ENCODE measurements at regions not wholly inside any gene's neighbourhood (a gene's known extent, or its start where the extent isn't known, plus 50 kb on each side); places are given as distances from the start of the nearest gene placed in this dataset.
"Not testable (repeated sequence)": the region's sequence is repeated elsewhere in the genome, so short reads cannot be mapped to it uniquely, and the experiment has no call there.

DNA sequence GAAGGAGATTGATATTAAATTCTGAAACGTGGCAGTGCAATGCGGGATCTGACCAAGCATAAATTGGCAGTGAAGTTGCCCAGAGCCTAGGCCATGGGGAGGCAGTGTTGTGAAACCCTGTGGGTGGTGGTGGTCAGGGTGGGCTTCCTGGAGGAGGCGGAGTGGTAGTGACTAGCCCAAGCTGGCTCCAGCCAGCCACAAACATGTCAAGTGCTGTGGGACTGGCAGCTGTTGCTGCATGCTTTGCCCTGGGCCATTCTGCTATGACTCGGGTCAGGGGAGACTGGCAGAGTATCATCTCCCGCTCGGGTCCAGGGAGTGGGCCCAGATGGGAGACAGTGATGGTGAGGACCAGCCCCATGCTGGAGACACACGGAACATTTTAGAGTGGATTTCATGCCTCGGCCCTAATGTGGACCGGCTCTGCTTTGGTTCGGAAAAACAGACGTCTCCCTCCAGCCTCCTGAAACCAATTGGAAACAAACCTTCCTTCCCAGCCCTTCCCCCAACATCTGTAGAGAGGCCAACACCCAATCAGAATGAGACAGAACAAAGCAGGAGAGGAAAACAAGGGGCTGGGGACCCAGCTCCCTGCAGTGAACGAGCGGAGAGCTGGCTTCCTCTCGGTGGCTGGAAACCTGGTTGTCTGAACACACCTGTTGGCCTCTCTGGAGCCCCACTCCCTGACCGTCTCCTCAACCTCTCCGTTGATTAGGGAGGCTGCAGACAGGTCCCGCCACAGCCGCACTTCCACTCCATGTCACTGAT, 58.2 kb downstream of the TMEM270 start:
- peaks cover 0 to 18% (median 5%) of the 10 kb centered on the region in 5 donors for H3K4me1 ChIP-seq (ENCODE audit: control insufficient read depth in 5 of 5, insufficient read depth in 5 of 5, low read length in 5 of 5)
- no peak overlapping the region for H3K4me3 ChIP-seq (ENCODE audit: low read depth in 1 of 5, low read length in 5 of 5)
- H3K27me3 ChIP-seq (ENCODE audit: control insufficient read depth in 5 of 5, insufficient read depth in 4 of 5, low read length in 5 of 5): peaks cover 0 to 2% (median 0%) of the 10 kb centered on the region in 5 donors
- no peak overlapping the region for H3K27ac ChIP-seq (ENCODE audit: low read depth, low read length)
- H3K9me3 ChIP-seq (ENCODE audit: control insufficient read depth in 5 of 5, low read length in 5 of 5): no peaks in the 10 kb centered on the region
- H3K9ac ChIP-seq (ENCODE audit: low read length in 5 of 5): no peak overlapping the region
- no peaks in the 10 kb centered on the region for H3K36me3 ChIP-seq (ENCODE audit: control insufficient read depth in 5 of 5, insufficient read depth in 5 of 5, low read length in 5 of 5)

DNA sequence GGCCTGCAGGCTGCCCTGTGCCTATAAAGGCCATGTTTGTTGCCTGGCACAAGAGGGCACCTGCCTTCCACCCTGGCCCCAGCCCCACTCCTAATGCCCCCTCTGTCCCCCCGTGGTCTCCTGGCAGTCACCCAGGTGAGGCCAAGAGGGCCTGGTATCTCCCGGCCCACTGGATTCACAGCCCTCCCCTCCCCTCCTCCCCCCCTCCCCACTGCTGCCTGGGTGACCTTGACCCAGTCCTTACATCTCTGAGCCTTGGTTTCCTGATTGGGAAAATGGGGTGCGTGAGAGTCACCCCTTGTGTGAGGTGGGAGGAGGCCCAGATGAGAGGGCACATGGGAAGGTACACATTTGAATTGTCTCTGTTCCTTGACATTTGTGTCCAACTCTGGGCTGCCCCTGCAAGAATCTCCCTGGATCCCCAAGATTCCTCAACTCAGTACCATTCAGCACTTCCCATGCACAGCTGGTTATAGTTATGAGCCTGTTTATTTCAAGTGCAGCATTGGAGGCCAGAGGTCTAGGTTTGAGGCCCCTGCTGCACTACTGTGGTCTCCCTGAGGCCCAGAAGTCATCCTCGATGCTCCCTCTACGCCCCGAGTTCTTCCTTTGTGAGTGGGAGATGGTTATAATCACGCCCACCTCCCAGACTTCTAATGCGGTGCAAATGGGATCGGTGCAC, 58.9 kb downstream of the TMEM270 start:
- Histone ChIP-seq H3K4me3 (ENCODE audit: low read depth in 1 of 5, low read length in 5 of 5) (no peak overlapping the region), H3K4me1 (ENCODE audit: control insufficient read depth in 5 of 5, insufficient read depth in 5 of 5, low read length in 5 of 5) (peaks cover 0 to 18% (median 5%) of the 10 kb centered on the region in 5 donors), H3K36me3 (ENCODE audit: control insufficient read depth in 5 of 5, insufficient read depth in 5 of 5, low read length in 5 of 5) (no peaks in the 10 kb centered on the region)

DNA sequence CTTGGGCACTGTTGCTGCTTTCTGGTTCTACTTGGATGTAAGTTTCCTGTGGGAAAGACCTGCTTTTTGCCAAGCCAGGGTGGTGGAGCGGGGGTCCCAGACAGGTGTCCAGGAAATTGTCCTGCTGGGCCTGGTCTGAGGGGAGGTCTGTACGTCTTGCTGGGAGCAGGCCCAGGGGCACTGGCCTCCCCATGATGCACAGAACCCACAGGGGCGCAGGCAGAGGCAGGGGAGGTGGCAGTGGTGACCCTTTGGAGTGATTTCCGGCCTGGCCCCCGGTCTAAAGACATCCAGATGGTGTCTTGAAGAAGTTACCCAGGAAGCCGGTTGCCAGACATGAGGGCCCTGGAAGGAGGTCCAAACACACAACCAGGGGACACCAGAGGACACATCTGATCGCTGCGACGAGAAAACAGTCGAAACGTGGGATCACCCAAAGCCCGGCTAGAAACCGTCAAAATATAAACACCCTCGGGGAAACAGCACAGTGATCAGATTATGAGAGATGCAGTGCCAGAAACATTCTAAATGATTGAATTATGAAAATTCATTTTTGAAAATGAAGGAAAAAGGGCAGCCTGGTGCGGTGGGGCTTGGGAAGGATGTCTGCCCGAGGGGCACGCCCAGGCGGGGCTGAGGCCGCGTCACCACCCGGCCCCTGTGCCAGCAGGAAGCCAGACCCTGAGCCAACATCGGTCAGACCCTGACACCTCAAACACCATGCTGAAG, 59.6 kb downstream of the TMEM270 start:
- no peak overlapping the region for H3K4me3 ChIP-seq (ENCODE audit: low read depth in 1 of 5, low read length in 5 of 5)
- H3K9ac ChIP-seq (ENCODE audit: low read length in 5 of 5): no peak overlapping the region
- peaks cover 0 to 18% (median 8%) of the 10 kb centered on the region in 5 donors for H3K4me1 ChIP-seq (ENCODE audit: control insufficient read depth in 5 of 5, insufficient read depth in 5 of 5, low read length in 5 of 5)
- no peak overlapping the region for H3K27ac ChIP-seq (ENCODE audit: low read depth, low read length)
- no peaks in the 10 kb centered on the region for H3K36me3 ChIP-seq (ENCODE audit: control insufficient read depth in 5 of 5, insufficient read depth in 5 of 5, low read length in 5 of 5)
- H3K9me3 ChIP-seq (ENCODE audit: control insufficient read depth in 5 of 5, low read length in 5 of 5): no peaks in the 10 kb centered on the region
- H3K27me3 ChIP-seq (ENCODE audit: control insufficient read depth in 5 of 5, insufficient read depth in 4 of 5, low read length in 5 of 5): peaks cover 0 to 2% (median 0%) of the 10 kb centered on the region in 5 donors

More for the DNA sequence above, 58.9 kb downstream of the TMEM270 start:
- Histone ChIP-seq H3K9ac (ENCODE audit: low read length in 5 of 5) (no peak overlapping the region), H3K27ac (ENCODE audit: low read depth, low read length) (no peak overlapping the region), H3K27me3 (ENCODE audit: control insufficient read depth in 5 of 5, insufficient read depth in 4 of 5, low read length in 5 of 5) (peaks cover 0 to 2% (median 0%) of the 10 kb centered on the region in 5 donors), H3K9me3 (ENCODE audit: control insufficient read depth in 5 of 5, low read length in 5 of 5) (no peaks in the 10 kb centered on the region)

DNA sequence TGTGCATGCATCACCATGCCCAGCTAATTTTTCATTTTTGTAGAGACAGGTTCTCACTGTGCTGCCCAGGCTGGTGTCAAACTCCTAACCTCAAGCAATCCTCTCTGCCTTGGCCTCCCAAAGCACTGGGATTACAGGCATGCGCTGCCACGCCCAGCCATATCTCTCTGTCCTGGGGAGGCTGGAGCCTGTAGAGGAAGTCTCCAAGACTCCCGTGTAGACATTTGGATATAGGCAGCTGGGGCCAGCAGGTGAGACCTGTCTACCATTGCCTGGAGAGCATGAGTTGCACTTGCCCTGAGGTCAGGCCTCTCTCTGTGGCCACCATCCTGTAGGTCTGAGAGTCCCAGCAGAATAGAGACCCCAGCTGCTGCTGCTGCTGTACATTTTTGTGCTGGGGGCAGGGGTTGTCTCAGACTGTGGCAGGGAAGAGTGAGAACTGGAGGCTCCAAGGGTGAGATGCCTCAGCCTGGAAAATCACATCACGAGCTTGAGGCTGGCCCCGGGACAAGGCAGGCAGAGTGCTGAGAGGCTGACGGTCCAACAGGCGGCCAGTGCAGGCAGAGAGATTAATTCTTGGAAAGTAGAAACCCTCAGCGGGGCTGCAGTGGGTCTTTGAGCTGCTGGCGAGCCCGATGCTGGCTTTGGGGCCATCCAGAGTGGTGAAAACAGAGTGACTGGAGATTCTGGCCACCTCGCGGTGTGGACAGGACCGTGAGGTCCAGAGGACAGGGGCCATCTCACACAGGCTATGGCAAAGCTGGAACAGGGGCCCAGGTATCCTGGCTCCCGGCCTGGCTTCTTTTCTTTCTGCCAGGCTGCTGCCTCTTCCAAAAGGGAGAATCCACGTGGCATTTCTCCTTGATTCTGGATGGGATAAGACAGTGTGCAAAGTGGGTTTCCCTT, 60.9 kb downstream of the TMEM270 start:
- Histone ChIP-seq H3K9me3 (ENCODE audit: control insufficient read depth in 5 of 5, low read length in 5 of 5) (peaks cover 0 to 6% (median 0%) of the 10 kb centered on the region in 5 donors), H3K9ac (ENCODE audit: low read length in 5 of 5) (no peak overlapping the region), H3K4me1 (ENCODE audit: control insufficient read depth in 5 of 5, insufficient read depth in 5 of 5, low read length in 5 of 5) (peaks cover 0 to 18% (median 8%) of the 10 kb centered on the region in 5 donors), H3K4me3 (ENCODE audit: low read depth in 1 of 5, low read length in 5 of 5) (no peak overlapping the region), H3K36me3 (ENCODE audit: control insufficient read depth in 5 of 5, insufficient read depth in 5 of 5, low read length in 5 of 5) (no peaks in the 10 kb centered on the region), H3K27ac (ENCODE audit: low read depth, low read length) (no peak overlapping the region), H3K27me3 (ENCODE audit: control insufficient read depth in 5 of 5, insufficient read depth in 4 of 5, low read length in 5 of 5) (no peaks in the 10 kb centered on the region)

DNA sequence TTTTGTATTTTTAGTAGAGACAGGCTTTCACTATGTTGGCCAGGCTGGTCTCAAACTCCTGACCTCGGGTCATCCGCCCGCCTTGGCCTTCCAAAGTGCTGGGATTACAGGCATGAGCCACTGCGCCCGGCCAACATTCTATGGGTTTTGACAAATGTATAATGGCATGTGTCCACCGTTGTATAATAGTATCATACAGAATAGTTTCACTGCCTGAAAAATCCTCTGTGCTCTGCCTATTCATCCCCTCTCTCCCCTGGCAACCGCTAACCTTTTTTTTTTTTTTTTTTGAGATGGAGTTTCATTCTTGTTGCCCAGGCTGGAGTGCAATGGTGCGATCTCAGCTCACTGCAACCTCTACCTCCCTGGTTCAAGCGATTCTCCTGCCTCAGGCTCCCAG, 67.7 kb downstream of the TMEM270 start:
- not testable (repeated sequence) for H3K4me3 ChIP-seq (ENCODE audit: low read depth in 1 of 5, low read length in 5 of 5); H3K36me3 ChIP-seq (ENCODE audit: control insufficient read depth in 5 of 5, insufficient read depth in 5 of 5, low read length in 5 of 5); H3K4me1 ChIP-seq (ENCODE audit: control insufficient read depth in 5 of 5, insufficient read depth in 5 of 5, low read length in 5 of 5); H3K27me3 ChIP-seq (ENCODE audit: control insufficient read depth in 5 of 5, insufficient read depth in 4 of 5, low read length in 5 of 5); H3K27ac ChIP-seq (ENCODE audit: low read depth, low read length); H3K9me3 ChIP-seq (ENCODE audit: control insufficient read depth in 5 of 5, low read length in 5 of 5); H3K9ac ChIP-seq (ENCODE audit: low read length in 5 of 5)

DNA sequence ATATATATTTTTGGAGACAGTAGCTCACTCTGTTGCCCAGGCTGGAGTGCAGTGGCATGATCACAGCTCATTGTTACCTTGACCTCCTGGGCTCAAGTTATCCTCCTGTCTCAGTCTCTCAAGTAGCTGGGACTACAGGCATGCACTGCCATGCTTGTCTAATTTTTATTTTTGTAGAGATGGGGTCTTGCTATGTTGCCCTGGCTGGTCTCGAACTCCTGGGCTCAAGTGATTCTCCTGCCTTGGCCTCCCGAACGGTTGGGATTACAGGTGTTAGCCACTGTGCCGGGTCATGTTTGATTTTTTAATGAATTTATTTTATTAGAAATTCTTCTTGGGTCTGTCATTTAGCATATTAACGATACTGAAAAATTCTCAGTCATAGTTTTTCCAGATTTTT, 70.5 kb downstream of the TMEM270 start:
- Histone ChIP-seq H3K9me3 (ENCODE audit: control insufficient read depth in 5 of 5, low read length in 5 of 5) (peaks cover 0 to under 1% (median 0%) of the 10 kb centered on the region in 5 donors), H3K4me1 (ENCODE audit: control insufficient read depth in 5 of 5, insufficient read depth in 5 of 5, low read length in 5 of 5) (no peaks in the 10 kb centered on the region), H3K27me3 (ENCODE audit: control insufficient read depth in 5 of 5, insufficient read depth in 4 of 5, low read length in 5 of 5) (no peaks in the 10 kb centered on the region), H3K9ac (ENCODE audit: low read length in 5 of 5) (no peak overlapping the region), H3K27ac (ENCODE audit: low read depth, low read length) (no peak overlapping the region), H3K4me3 (ENCODE audit: low read depth in 1 of 5, low read length in 5 of 5) (no peak overlapping the region), H3K36me3 (ENCODE audit: control insufficient read depth in 5 of 5, insufficient read depth in 5 of 5, low read length in 5 of 5) (no peaks in the 10 kb centered on the region)

DNA sequence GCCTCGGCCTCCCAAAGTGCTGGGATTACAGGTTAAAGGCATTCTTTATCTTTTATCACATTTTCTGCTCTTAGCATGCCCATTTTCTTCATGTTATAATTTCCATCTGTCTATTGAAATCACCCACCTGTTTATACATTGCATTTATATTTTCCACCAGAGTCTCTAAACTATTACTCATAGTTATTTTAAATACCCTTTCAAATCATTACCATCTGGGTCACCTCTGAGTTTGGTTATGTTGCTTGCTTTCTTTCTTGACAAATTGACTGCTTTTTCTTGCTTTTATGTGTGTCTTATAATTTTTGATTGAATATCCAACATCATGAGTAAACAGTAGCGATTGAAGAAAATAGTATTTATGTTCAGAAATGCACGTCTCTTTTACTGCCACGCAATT, 71.4 kb downstream of the TMEM270 start:
- Histone ChIP-seq H3K9ac (ENCODE audit: low read length in 5 of 5) (no peak overlapping the region), H3K4me3 (ENCODE audit: low read depth in 1 of 5, low read length in 5 of 5) (no peak overlapping the region), H3K27ac (ENCODE audit: low read depth, low read length) (no peak overlapping the region), H3K4me1 (ENCODE audit: control insufficient read depth in 5 of 5, insufficient read depth in 5 of 5, low read length in 5 of 5) (no peaks in the 10 kb centered on the region), H3K27me3 (ENCODE audit: control insufficient read depth in 5 of 5, insufficient read depth in 4 of 5, low read length in 5 of 5) (no peaks in the 10 kb centered on the region), H3K36me3 (ENCODE audit: control insufficient read depth in 5 of 5, insufficient read depth in 5 of 5, low read length in 5 of 5) (no peaks in the 10 kb centered on the region), H3K9me3 (ENCODE audit: control insufficient read depth in 5 of 5, low read length in 5 of 5) (no peaks in the 10 kb centered on the region)

DNA sequence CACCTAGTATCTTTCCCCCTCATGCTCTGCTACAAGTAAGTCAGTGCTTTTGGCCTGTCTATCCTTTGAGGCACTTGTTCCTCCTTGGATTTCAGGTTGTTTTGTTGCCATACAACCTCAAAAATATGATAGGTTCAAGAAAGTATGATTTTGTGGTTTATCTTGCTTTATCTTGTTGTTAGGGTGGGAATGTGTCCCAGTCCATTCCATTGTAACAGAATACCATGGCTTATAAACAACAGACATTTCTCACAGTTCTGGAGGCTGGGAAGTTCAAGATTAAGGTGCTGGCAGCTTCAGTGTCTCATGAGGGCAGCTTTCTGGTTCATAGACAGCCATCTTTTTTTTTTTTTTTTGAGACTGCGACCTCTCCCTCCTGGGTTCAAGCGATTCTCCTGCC, 72.1 kb downstream of the TMEM270 start:
- peaks cover 0 to 5% (median 0%) of the 10 kb centered on the region in 5 donors for H3K4me1 ChIP-seq (ENCODE audit: control insufficient read depth in 5 of 5, insufficient read depth in 5 of 5, low read length in 5 of 5)

DNA sequence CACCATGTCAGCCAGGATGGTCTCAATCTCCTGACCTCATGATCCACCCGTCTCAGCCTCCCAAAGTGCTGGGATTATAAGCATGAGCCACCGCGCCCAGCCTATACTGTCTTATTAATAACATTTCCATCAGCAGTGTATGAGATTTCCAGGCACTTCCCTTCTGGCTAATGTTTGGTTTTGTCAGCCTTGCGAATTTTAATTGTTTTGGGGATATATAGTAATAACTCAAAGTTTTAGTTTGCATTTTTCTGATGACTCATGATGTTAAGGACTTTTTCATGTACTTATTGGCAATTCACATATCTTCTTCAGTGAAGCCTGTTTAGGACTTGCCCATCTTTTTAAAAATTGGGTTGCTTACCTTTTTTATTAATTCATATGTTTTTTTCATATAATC, 76.0 kb downstream of the TMEM270 start:
- no peak overlapping the region for H3K4me3 ChIP-seq (ENCODE audit: low read depth in 1 of 5, low read length in 5 of 5)
- H3K9ac ChIP-seq (ENCODE audit: low read length in 5 of 5): no peak overlapping the region
- no peak overlapping the region for H3K27ac ChIP-seq (ENCODE audit: low read depth, low read length)
- no peaks in the 10 kb centered on the region for H3K36me3 ChIP-seq (ENCODE audit: control insufficient read depth in 5 of 5, insufficient read depth in 5 of 5, low read length in 5 of 5)
- H3K4me1 ChIP-seq (ENCODE audit: control insufficient read depth in 5 of 5, insufficient read depth in 5 of 5, low read length in 5 of 5): peaks cover 0 to 5% (median 0%) of the 10 kb centered on the region in 5 donors
- no peaks in the 10 kb centered on the region for H3K27me3 ChIP-seq (ENCODE audit: control insufficient read depth in 5 of 5, insufficient read depth in 4 of 5, low read length in 5 of 5)
- peaks cover 0 to 6% (median 5%) of the 10 kb centered on the region in 5 donors for H3K9me3 ChIP-seq (ENCODE audit: control insufficient read depth in 5 of 5, low read length in 5 of 5)

More for the DNA sequence above, 72.1 kb downstream of the TMEM270 start:
- Histone ChIP-seq H3K36me3 (ENCODE audit: control insufficient read depth in 5 of 5, insufficient read depth in 5 of 5, low read length in 5 of 5) (no peaks in the 10 kb centered on the region), H3K9me3 (ENCODE audit: control insufficient read depth in 5 of 5, low read length in 5 of 5) (no peaks in the 10 kb centered on the region), H3K27me3 (ENCODE audit: control insufficient read depth in 5 of 5, insufficient read depth in 4 of 5, low read length in 5 of 5) (no peaks in the 10 kb centered on the region), H3K4me3 (ENCODE audit: low read depth in 1 of 5, low read length in 5 of 5) (no peak overlapping the region), H3K27ac (ENCODE audit: low read depth, low read length) (no peak overlapping the region), H3K9ac (ENCODE audit: low read length in 5 of 5) (no peak overlapping the region)
